H1 (cell line): ENCODE measurements at regions not wholly inside any gene's neighbourhood (a gene's known extent, or its start where the extent isn't known, plus 50 kb on each side); places are given as distances from the start of the nearest gene placed in this dataset.

ENCODE experiments used
- ASH2L ChIP-seq: fragments of 200-600, 300-600 bp; sonication (generic); IDR thresholded peaks from one replicate; pipeline ENCODE4 v1.7.1; 2017; ENCODE audit warnings: low read length
- GABPA ChIP-seq: IDR thresholded peaks from 2 replicates; pipeline ENCODE4 v1.6.1; 2011; ENCODE audit warnings: mild to moderate bottlenecking, low read length, moderate library complexity, borderline replicate concordance; ENCODE audit not compliant: insufficient read depth
- SAP30 ChIP-seq: fragments of 300-600 bp; sonication (generic); IDR thresholded peaks from 2 replicates; pipeline ENCODE4 v1.7.1; 2012; ENCODE audit warnings: low read length, moderate library complexity, mild to moderate bottlenecking, inconsistent platforms; ENCODE audit not compliant: insufficient read depth, insufficient replicate concordance
- SP4 ChIP-seq: IDR thresholded peaks from 2 replicates; pipeline ENCODE4 v1.6.1; 2012; ENCODE audit warnings: low read length, inconsistent platforms
- TF ChIP-seq, protein P1 (sequence below): IDR thresholded peaks from 2 replicates; pipeline ENCODE4 v1.6.1; 2012; ENCODE audit warnings: low read length, inconsistent platforms

DNA sequence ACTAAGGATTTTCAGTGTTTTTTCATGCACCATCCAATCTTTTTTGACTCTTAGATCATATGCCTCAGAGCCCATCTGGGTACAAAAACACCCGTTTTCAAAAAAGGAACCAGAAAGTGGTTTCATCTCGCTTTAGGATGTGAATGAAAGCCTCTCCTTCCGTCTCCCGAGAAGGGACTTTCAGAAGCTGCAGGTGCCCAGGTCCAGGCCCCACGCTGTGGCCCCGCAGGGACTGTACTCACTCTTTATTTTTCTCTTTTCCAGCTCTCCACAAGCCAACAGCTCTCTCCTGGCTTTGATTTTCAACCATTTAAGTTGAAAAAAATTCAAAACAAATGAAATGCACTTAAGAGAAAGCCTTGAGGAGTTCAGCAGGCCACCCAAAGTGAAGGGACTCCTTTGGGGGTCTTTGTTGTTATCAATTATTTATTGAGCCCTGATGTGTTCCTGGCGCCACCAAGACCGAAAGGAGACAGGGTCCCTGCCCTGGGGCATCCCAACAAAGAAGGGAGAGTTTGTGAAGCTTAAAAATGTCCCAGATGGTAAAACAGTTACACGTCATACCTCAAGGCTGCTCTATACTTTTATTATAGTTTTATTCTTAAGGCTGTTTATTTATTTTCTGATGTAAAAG, 467.3 kb downstream of the PREX1 start (continued):
- TF ChIP-seq SAP30 (no peak), ASH2L (no peak), SP4 (no peak), GABPA (no peak)
- TF ChIP-seq, protein P1, sequence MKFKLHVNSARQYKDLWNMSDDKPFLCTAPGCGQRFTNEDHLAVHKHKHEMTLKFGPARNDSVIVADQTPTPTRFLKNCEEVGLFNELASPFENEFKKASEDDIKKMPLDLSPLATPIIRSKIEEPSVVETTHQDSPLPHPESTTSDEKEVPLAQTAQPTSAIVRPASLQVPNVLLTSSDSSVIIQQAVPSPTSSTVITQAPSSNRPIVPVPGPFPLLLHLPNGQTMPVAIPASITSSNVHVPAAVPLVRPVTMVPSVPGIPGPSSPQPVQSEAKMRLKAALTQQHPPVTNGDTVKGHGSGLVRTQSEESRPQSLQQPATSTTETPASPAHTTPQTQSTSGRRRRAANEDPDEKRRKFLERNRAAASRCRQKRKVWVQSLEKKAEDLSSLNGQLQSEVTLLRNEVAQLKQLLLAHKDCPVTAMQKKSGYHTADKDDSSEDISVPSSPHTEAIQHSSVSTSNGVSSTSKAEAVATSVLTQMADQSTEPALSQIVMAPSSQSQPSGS = no peak
